ENCODE measurements at regions not wholly inside any gene's neighbourhood (a gene's known extent, or its start where the extent isn't known, plus 50 kb on each side); places are given as distances from the start of the nearest gene placed in this dataset.

DNA sequence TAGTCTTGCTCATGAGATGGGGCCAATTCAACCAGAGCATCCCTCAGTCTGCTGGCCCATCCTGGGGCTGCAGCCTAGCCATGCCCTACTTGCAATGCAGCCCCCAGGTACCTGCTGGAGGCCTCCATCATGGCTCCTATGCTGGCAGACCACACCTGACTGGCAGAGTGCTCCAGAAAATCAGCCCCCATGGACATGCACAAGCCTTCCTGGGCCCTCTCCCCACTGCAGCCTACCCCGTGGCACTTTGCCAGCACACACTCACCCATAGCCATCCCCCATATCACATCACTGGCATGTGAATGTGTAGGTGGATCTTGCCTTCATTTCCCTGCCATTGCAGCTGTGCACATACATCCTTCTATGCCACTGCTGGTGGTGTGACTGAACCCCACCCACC lies 381.8 kb downstream of the UBE2NL start:
- TF ChIP-seq POLR2A (IDR thresholded peaks at IDR 0.05) = no peak
- TF ChIP-seq, protein P1, sequence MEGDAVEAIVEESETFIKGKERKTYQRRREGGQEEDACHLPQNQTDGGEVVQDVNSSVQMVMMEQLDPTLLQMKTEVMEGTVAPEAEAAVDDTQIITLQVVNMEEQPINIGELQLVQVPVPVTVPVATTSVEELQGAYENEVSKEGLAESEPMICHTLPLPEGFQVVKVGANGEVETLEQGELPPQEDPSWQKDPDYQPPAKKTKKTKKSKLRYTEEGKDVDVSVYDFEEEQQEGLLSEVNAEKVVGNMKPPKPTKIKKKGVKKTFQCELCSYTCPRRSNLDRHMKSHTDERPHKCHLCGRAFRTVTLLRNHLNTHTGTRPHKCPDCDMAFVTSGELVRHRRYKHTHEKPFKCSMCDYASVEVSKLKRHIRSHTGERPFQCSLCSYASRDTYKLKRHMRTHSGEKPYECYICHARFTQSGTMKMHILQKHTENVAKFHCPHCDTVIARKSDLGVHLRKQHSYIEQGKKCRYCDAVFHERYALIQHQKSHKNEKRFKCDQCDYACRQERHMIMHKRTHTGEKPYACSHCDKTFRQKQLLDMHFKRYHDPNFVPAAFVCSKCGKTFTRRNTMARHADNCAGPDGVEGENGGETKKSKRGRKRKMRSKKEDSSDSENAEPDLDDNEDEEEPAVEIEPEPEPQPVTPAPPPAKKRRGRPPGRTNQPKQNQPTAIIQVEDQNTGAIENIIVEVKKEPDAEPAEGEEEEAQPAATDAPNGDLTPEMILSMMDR (IDR thresholded peaks at IDR 0.05) = no peak
